ENCODE measurements at regions not wholly inside any gene's neighbourhood (a gene's known extent, or its start where the extent isn't known, plus 50 kb on each side); places are given as distances from the start of the nearest gene placed in this dataset.
A peak's percentile ranks its signal among the peaks of the same experiment; 100 is the strongest.

DNA sequence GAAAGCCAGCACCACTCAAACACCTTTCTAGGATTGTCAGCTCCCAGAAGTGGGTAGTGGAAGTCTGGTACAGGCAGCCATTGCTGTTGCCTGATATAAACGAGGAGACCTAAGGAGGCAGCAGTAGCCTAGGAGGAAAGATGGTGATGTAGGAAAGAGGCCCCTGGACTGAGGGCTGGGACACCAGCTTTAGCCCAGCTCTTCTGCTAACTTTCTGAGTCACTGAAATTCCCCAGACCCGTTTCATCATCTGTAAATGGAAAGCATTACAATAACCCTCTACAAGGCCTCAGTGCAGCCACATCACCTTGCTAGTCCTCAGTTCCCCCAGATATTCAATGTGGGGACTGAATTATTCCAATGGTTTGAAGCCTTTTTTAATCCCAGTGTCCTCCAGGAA lies 336.5 kb downstream of the TNS1 start:
- peak overlapping the region; percentile 22 to 65 for H3K27ac ChIP-seq
- H3K4me3 ChIP-seq, result no peak overlapping the region
- TF ChIP-seq, protein P1, sequence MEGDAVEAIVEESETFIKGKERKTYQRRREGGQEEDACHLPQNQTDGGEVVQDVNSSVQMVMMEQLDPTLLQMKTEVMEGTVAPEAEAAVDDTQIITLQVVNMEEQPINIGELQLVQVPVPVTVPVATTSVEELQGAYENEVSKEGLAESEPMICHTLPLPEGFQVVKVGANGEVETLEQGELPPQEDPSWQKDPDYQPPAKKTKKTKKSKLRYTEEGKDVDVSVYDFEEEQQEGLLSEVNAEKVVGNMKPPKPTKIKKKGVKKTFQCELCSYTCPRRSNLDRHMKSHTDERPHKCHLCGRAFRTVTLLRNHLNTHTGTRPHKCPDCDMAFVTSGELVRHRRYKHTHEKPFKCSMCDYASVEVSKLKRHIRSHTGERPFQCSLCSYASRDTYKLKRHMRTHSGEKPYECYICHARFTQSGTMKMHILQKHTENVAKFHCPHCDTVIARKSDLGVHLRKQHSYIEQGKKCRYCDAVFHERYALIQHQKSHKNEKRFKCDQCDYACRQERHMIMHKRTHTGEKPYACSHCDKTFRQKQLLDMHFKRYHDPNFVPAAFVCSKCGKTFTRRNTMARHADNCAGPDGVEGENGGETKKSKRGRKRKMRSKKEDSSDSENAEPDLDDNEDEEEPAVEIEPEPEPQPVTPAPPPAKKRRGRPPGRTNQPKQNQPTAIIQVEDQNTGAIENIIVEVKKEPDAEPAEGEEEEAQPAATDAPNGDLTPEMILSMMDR (IDR thresholded peaks at IDR 0.05), result no peak
- no peak for DNase-seq (ENCODE audit: low spot score)

DNA sequence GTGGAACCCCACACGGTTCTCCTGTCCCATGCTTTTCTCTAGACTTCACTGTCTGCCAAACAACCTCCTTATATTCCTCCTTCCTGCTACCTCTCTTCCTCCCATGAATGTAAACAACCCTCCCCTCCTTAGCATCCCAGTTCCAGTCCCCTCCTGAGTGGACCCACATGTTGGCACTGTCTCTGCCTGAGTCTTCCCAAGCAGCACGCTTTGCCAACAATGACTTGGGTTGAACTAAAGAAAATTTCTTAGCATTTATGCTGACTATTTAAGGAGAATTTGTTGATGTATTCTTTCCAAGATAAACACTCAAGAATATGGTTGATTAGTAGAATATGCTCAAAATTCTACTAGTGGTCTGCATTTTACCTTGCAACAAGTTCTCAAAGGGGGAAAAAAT lies 338.0 kb downstream of the TNS1 start:
- TF ChIP-seq, protein P1 (IDR thresholded peaks at IDR 0.05), result no peak

GRCh38 chr2:217662984-217663602 lies 339.7 kb downstream of the TNS1 start:
- TF ChIP-seq, protein P1 (IDR thresholded peaks at IDR 0.05), result no peak
- Histone ChIP-seq H3K4me3 (no peak overlapping the region), H3K27ac (peak overlapping the region in 1 of 2 donors; percentile 42)
- no peak for DNase-seq (ENCODE audit: low spot score)

More for the DNA sequence above, 338.0 kb downstream of the TNS1 start:
- Histone ChIP-seq H3K4me3 (no peak overlapping the region), H3K27ac (peak overlapping the region; percentile 3 to 65)
- no peak for DNase-seq (ENCODE audit: low spot score)

DNA sequence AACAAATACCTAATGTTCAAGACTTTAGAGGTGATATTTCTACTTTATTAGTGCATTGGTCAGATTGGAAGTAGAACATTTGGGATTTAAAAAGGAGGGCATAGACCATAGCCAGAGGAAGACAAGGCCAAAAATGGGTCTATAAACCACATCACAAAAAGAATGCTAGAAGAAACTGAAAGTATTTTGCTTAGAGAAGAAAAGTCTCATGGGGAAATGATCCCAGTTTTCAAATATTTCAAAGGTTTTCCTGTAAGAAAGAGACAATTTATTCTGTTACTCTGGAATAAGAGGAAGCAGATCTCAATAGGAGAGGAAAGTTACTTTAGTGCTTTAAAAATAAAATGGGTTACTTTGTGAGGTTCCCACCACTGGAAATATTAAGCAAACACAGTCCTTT lies 341.4 kb downstream of the TNS1 start:
- no peak for DNase-seq (ENCODE audit: low spot score)
- TF ChIP-seq, protein P1 (IDR thresholded peaks at IDR 0.05), result no peak
- peak overlapping the region in 1 of 2 donors; percentile 47 for H3K27ac ChIP-seq
- no peak overlapping the region for H3K4me3 ChIP-seq

DNA sequence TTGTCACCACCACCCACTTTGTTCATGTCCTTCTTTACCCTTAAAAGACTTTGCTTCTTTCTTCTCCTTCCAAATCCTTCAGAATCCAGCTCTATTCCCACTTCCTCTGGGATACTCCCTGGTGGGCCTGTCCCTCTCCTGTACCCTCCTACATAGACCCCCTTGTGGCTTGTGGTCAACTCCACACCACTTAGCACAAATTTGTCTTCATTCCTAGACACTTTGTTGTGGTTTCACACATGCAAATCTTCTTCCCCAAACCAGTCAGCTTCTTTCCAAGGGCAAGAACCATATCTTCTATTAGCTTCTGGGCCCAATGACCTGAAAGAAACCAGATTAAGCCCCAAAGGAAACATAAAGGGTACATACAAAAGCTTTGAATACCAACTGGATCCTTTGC lies 342.4 kb downstream of the TNS1 start:
- TF ChIP-seq, protein P1 (IDR thresholded peaks at IDR 0.05), result no peak
- H3K27ac ChIP-seq, result no peak overlapping the region
- no peak overlapping the region for H3K4me3 ChIP-seq
- DNase-seq (ENCODE audit: low spot score), result no peak

DNA sequence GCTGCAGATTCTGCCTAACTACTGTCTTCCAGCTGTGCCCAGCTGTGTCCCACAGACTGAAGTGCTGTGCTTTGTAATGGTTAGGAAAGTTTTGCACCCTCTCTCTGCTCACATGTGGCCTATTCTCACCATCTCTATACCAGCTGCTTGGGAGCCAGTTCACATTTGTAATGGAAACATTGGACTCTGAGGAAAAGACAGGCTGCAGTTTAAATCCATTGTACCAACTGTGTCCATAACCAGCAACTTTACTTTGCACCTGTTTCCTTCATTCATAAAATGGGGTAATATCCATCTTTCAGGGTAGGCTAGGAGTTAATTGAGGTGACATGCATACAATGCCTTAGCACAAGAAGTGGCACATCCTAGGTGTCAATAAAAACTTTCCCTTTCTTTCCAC lies 344.0 kb downstream of the TNS1 start:
- H3K27ac ChIP-seq, result no peak overlapping the region
- TF ChIP-seq, protein P1 (IDR thresholded peaks at IDR 0.05), result no peak
- no peak overlapping the region for H3K4me3 ChIP-seq
- no peak for DNase-seq (ENCODE audit: low spot score)

GRCh38 chr2:217657252-217657651 lies 345.5 kb downstream of the TNS1 start:
- Histone ChIP-seq H3K27ac (no peak overlapping the region), H3K4me3 (no peak overlapping the region)
- TF ChIP-seq, protein P1 (IDR thresholded peaks at IDR 0.05), result no peak
- DNase-seq (ENCODE audit: low spot score), result no peak

Measured in coronary artery (tissue), 2 donors.